ENCODE measurements at regions not wholly inside any gene's neighbourhood (a gene's known extent, or its start where the extent isn't known, plus 50 kb on each side); places are given as distances from the start of the nearest gene placed in this dataset.

- Histone ChIP-seq H3K27me3 (replicated peaks; ENCODE audit: control insufficient read depth, insufficient read depth, low read length) (no peaks in the 10 kb centered on the region), H3K9me3 (no peaks in the 10 kb centered on the region), H3K4me3 (ENCODE audit: low read depth, low read length) (no peak overlapping the region), H3K36me3 (ENCODE audit: control insufficient read depth, insufficient read depth, low read length) (no peaks in the 10 kb centered on the region), H3K4me1 (no peaks in the 10 kb centered on the region)
- H3K9me3 Mint-ChIP-seq (ENCODE audit: unreplicated experiment), result no peaks in the 10 kb centered on the region
- H3K4me3 Mint-ChIP-seq (ENCODE audit: unreplicated experiment), result no peak overlapping the region
- no TSS peak for BruUV-seq (replicated peaks)
- H3K36me3 Mint-ChIP-seq (ENCODE audit: insufficient read depth, unreplicated experiment), result no peaks in the 10 kb centered on the region
- intact Hi-C loops (cut with micrococcal nuclease; ENCODE audit: unreplicated experiment), result no loop called here
- no peak overlapping the region for H3K27ac Mint-ChIP-seq (ENCODE audit: unreplicated experiment)
- DNase-seq, result no peak
- CTCF ChIA-PET, result no interaction called here
- POLR2A ChIA-PET, result no interaction called here
- H3K4me1 Mint-ChIP-seq (ENCODE audit: low read depth, unreplicated experiment), result no peaks in the 10 kb centered on the region
- no peaks in the 10 kb centered on the region for H3K27me3 Mint-ChIP-seq (ENCODE audit: insufficient read depth, unreplicated experiment)
- no peak for TF ChIP-seq CTCF (IDR thresholded peaks at IDR 0.05; ENCODE audit: insufficient read depth in 1 of 2, low read depth in 1 of 2, low read length in 1 of 2, severe bottlenecking in 1 of 2, unreplicated experiment in 1 of 2)
Observed at GRCh38 chr16:35295856-35296255, 1836.4 kb downstream of the TP53TG3F start.

GRCh38 chr16:35296962-35297653 is 1837.7 kb downstream of the TP53TG3F start:
- Histone ChIP-seq H3K4me3 (ENCODE audit: low read depth, low read length) (no peak overlapping the region), H3K27me3 (replicated peaks; ENCODE audit: control insufficient read depth, insufficient read depth, low read length) (no peaks in the 10 kb centered on the region), H3K9me3 (no peaks in the 10 kb centered on the region), H3K4me1 (no peaks in the 10 kb centered on the region), H3K36me3 (ENCODE audit: control insufficient read depth, insufficient read depth, low read length) (no peaks in the 10 kb centered on the region)
- Mint-ChIP-seq H3K4me3 (ENCODE audit: unreplicated experiment) (no peak overlapping the region), H3K27ac (ENCODE audit: unreplicated experiment) (no peak overlapping the region), H3K4me1 (ENCODE audit: low read depth, unreplicated experiment) (no peaks in the 10 kb centered on the region), H3K9me3 (ENCODE audit: unreplicated experiment) (no peaks in the 10 kb centered on the region), H3K36me3 (ENCODE audit: insufficient read depth, unreplicated experiment) (no peaks in the 10 kb centered on the region), H3K27me3 (ENCODE audit: insufficient read depth, unreplicated experiment) (no peaks in the 10 kb centered on the region)
- intact Hi-C loops (cut with micrococcal nuclease; ENCODE audit: unreplicated experiment), result no loop called here
- no peak for DNase-seq
- no peak for TF ChIP-seq CTCF (IDR thresholded peaks at IDR 0.05; ENCODE audit: insufficient read depth in 1 of 2, low read depth in 1 of 2, low read length in 1 of 2, severe bottlenecking in 1 of 2, unreplicated experiment in 1 of 2)
- CTCF ChIA-PET, result no interaction called here
- BruUV-seq (replicated peaks), result no TSS peak
- POLR2A ChIA-PET, result no interaction called here

- H3K9me3 Mint-ChIP-seq (ENCODE audit: unreplicated experiment), result no peaks in the 10 kb centered on the region
- H3K4me1 Mint-ChIP-seq (ENCODE audit: low read depth, unreplicated experiment), result no peaks in the 10 kb centered on the region
- no peak for TF ChIP-seq CTCF (IDR thresholded peaks at IDR 0.05; ENCODE audit: insufficient read depth in 1 of 2, low read depth in 1 of 2, low read length in 1 of 2, severe bottlenecking in 1 of 2, unreplicated experiment in 1 of 2)
- H3K36me3 ChIP-seq (ENCODE audit: control insufficient read depth, insufficient read depth, low read length), result no peaks in the 10 kb centered on the region
- H3K9me3 ChIP-seq, result no peaks in the 10 kb centered on the region
- no peak overlapping the region for H3K4me3 Mint-ChIP-seq (ENCODE audit: unreplicated experiment)
- no TSS peak for BruUV-seq (replicated peaks)
- no peaks in the 10 kb centered on the region for H3K27me3 ChIP-seq (replicated peaks; ENCODE audit: control insufficient read depth, insufficient read depth, low read length)
- H3K27ac Mint-ChIP-seq (ENCODE audit: unreplicated experiment), result no peak overlapping the region
- H3K4me3 ChIP-seq (ENCODE audit: low read depth, low read length), result no peak overlapping the region
- ChIA-PET POLR2A (no interaction called here), CTCF (no interaction called here)
- no peaks in the 10 kb centered on the region for H3K36me3 Mint-ChIP-seq (ENCODE audit: insufficient read depth, unreplicated experiment)
- DNase-seq, result no peak
- no peaks in the 10 kb centered on the region for H3K4me1 ChIP-seq
- intact Hi-C loops (cut with micrococcal nuclease; ENCODE audit: unreplicated experiment), result no loop called here
- no peaks in the 10 kb centered on the region for H3K27me3 Mint-ChIP-seq (ENCODE audit: insufficient read depth, unreplicated experiment)
Observed at GRCh38 chr16:35298460-35299243, 1839.2 kb downstream of the TP53TG3F start.
